ENCODE measurements at regions not wholly inside any gene's neighbourhood (a gene's known extent, or its start where the extent isn't known, plus 50 kb on each side); places are given as distances from the start of the nearest gene placed in this dataset.

DNA sequence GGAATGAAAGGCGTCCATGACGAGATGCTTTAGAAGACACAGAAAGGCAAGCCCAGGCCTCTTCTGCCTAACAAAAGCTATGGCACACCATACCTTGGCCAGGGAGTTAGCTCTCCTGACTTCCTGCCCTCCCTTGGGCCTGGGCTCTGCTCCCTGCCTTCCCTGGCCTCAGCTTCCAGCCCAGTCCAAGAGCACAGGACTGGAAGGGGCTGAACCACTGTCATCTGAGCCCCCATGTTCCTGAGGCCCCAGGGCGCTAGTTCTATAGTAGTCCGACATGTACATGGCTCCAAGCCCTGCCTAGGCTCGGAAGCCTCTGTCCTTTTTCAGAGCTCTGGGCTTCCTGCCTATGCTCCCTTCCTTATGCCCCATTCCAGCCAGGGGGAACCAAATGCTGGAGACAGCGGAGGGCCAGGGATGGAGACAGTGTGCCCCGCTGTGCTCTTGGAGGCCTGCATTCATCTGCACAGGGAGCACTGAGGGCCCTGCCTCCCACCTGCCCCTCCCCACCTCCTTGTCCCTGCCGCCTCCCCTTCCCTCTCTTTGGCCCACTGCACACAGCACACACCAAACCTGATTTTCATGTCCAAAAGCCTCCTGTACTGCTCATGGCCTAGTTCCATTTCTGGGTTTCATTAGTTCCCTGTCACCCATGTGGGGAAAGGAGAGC is 240.1 kb downstream of the RHOU start:
- ATAC-seq, result no peak
- intact Hi-C loops (cut with DNase I), result no loop called here
- no peak for DNase-seq (ENCODE audit: missing footprints)

- intact Hi-C loops (cut with DNase I), result no loop called here
- DNase-seq (ENCODE audit: missing footprints) (no peak), ATAC-seq (no peak)
Observed at GRCh38 chr1:228976316-228976715, 241.0 kb downstream of the RHOU start.

- intact Hi-C loops (cut with DNase I), result no loop called here
- ATAC-seq, result no peak
- DNase-seq (ENCODE audit: missing footprints), result no peak
Observed at GRCh38 chr1:228977307-228977706, 242.0 kb downstream of the RHOU start.

GRCh38 chr1:228977741-228978140 is 242.5 kb downstream of the RHOU start:
- no peak for ATAC-seq
- no peak for DNase-seq (ENCODE audit: missing footprints)
- intact Hi-C loops (cut with DNase I), result no loop called here

- DNase-seq (ENCODE audit: missing footprints) (no peak), ATAC-seq (peak; percentile 79)
- intact Hi-C loops (cut with DNase I), result no loop called here
Observed at GRCh38 chr1:228978484-228979324, 243.4 kb downstream of the RHOU start.

GRCh38 chr1:228979325-228979699 is 244.0 kb downstream of the RHOU start:
- intact Hi-C loops (cut with DNase I), result no loop called here
- DNase-seq (ENCODE audit: missing footprints), result no peak
- peak; percentile 22 for ATAC-seq

DNA sequence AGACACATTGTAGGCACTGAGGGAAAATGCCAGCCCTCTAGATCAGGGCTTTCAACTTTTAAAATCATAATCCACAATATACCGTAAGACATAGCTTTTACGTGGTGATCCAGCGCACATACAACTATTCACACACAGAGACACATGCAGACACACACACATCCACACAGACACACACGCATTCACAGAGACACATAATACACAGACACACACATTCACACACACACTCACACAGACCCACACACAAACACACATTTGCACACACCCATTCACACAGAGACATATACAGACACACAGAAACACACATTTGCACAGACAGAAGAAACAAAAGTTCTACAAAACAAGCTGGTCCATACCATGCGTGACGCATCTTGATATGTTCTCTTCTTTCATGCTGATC is 244.5 kb downstream of the RHOU start:
- no peak for ATAC-seq
- no peak for DNase-seq (ENCODE audit: missing footprints)
- intact Hi-C loops (cut with DNase I), result no loop called here

DNA sequence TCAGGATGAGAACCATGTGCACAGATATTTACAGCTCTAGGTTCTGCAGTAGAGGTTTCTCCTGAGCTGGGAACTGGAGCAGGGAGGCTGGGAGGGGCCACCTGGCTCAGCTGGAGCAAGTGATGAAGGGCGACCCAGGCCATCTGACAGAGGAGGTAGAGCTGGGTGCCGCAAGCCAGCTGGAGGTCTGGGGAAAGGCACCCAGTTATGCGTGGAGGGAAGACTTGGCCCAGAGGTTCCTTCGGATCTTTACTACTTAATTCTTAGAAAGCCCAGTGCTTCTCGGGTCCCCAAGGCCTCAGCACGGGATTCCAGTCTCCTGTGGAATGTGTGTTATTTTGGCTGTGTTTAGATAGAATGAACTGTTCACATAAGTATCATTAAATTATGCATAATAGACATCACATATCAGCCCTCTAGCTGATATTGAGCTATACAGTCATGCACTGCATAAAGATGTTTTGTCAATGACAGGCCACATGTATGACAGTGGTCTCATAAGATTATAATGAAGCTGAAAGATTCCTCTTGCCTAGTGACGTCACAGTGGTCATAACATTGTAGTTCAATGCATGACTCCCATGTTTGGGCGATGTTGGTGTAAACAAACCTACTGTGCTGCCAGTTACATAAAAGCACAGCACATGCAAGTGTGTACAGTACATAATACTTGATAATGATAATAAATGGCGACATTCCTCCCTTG is 245.1 kb downstream of the RHOU start:
- DNase-seq (ENCODE audit: missing footprints), result no peak
- no peak for ATAC-seq

DNA sequence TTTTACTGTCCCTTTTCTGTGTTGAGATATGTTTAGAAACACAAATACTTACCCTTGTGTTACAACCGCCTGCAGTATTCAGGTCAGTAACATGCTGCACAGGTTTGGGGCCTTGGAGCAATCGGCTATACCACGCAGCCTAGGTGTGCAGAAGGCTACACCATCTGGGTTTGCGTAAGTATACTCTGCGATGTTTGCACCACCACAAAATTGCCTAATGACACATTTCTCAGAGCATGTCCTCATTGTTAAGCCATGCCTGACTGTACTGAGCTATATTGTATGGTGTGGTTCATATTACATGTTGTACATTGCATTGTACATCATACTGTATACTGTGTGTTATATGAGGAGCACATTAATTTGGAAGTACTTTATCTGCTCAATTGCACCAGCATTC is 247.4 kb downstream of the RHOU start:
- DNase-seq (ENCODE audit: missing footprints) (no peak), ATAC-seq (no peak)
- intact Hi-C loops (cut with DNase I), result no loop called here

More for the DNA sequence above, 245.1 kb downstream of the RHOU start:
- intact Hi-C loops (cut with DNase I), result no loop called here

GRCh38 chr1:228983231-228983660 is 248.0 kb downstream of the RHOU start:
- ATAC-seq, result no peak

DNA sequence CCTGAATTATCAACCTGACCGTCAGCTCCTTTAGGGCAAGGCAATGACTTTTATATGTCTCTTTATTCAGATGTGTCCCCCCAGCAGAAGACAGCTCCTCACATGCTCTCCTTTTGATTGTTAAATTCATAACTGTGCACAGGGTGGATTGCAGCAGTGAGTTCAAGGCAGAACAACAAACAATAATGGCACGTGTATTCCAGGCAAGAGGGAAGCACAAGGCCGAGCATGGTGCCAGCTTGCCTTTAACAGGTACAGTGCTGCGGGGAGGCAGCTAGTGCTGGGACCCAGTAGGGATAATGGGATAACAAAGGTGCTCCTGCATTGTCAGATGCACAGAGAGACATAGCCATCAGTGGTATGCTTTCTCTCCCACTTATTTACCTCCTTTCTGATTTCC is 248.4 kb downstream of the RHOU start:
- no peak for DNase-seq (ENCODE audit: missing footprints)
- ATAC-seq, result no peak
- intact Hi-C loops (cut with DNase I), result no loop called here

More at GRCh38 chr1:228983231-228983660, 248.0 kb downstream of the RHOU start:
- intact Hi-C loops (cut with DNase I), result no loop called here
- DNase-seq (ENCODE audit: missing footprints), result no peak

- no peak for DNase-seq (ENCODE audit: missing footprints)
- intact Hi-C loops (cut with DNase I), result no loop called here
- ATAC-seq, result no peak
Observed at GRCh38 chr1:228984107-228984506, 248.8 kb downstream of the RHOU start.

- DNase-seq (ENCODE audit: missing footprints) (no peak), ATAC-seq (no peak)
- intact Hi-C loops (cut with DNase I), result no loop called here
Observed at GRCh38 chr1:228984646-228985631, 249.7 kb downstream of the RHOU start.

DNA sequence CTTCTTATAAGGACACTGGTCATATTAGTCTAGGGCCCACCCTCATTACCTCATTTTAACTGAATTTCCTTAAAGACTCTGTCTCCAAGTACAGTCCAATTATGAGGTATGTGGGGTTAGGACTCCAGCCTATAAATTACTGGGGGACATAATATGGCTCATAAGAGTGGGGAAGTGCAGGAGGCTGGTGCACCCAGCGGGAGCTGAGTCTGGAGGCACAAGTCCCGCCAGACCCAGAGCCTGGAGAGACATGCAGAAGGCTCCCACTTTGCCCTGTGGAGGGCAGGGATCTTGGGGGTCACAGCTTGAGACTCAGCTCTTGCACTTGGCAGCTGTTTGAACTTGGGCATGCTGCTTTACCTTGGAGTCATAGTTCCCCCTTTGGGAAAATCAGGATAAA is 250.4 kb downstream of the RHOU start:
- DNase-seq (ENCODE audit: missing footprints), result no peak
- intact Hi-C loops (cut with DNase I), result no loop called here
- no peak for ATAC-seq

- intact Hi-C loops (cut with DNase I), result no loop called here
- no peak for ATAC-seq
- peak; percentile 74 for DNase-seq (ENCODE audit: missing footprints)
Observed at GRCh38 chr1:228986093-228986904, 251.0 kb downstream of the RHOU start.

- no peak for ATAC-seq
- intact Hi-C loops (cut with DNase I), result no loop called here
- no peak for DNase-seq (ENCODE audit: missing footprints)
Observed at GRCh38 chr1:228987286-228987685, 252.0 kb downstream of the RHOU start.

GRCh38 chr1:228987736-228988506 is 252.6 kb downstream of the RHOU start:
- no peak for DNase-seq (ENCODE audit: missing footprints)
- intact Hi-C loops (cut with DNase I), result no loop called here

More at GRCh38 chr1:228987736-228988506, 252.6 kb downstream of the RHOU start:
- ATAC-seq, result no peak

All from Right ventricle myocardium inferior (tissue), 1 donor.